GM23338 (cell line): ENCODE measurements at regions not wholly inside any gene's neighbourhood (a gene's known extent, or its start where the extent isn't known, plus 50 kb on each side); places are given as distances from the start of the nearest gene placed in this dataset.

Experiments
- ATAC-seq: fragments of 200-7000 bp; cut with Tn5 transposase; 3 replicates; pipeline ENCODE4 v1.9.1; 2020
- DNase-seq: peaks from one replicate; pipeline ENCODE4 v3.0.0-alpha.2; 2015; ENCODE audit warnings: low spot score
- H2AFZ ChIP-seq: fragments of 200-600 bp; sonication (generic); 2 replicates; pipeline ENCODE4 v1.8.0; 2016; ENCODE audit warnings: antibody characterized with exemption, mild to moderate bottlenecking, moderate library complexity
- H3F3A ChIP-seq: fragments of 200-600 bp; sonication (generic); replicated peaks from 2 replicates; pipeline ENCODE4 v1.8.0; 2017; ENCODE audit warnings: antibody characterized with exemption, mixed run types, low read depth
- H3K27ac ChIP-seq: fragments of 200-600 bp; sonication (generic); 2 replicates; pipeline ENCODE4 v1.6.1; 2016; ENCODE audit warnings: low read depth
- H3K27me3 ChIP-seq: fragments of 200-600 bp; sonication (generic); 2 replicates; pipeline ENCODE4 v1.8.0; 2016; ENCODE audit warnings: mild to moderate bottlenecking, mixed run types, moderate library complexity; ENCODE audit not compliant: insufficient read depth
- H3K36me3 ChIP-seq: fragments of 200-600 bp; sonication (generic); 2 replicates; pipeline ENCODE4 v1.8.0; 2016; ENCODE audit warnings: mild to moderate bottlenecking; ENCODE audit not compliant: insufficient read depth
- H3K4me1 ChIP-seq: fragments of 200-600 bp; sonication (generic); 2 replicates; pipeline ENCODE4 v1.8.0; 2016; ENCODE audit warnings: mild to moderate bottlenecking, moderate library complexity; ENCODE audit not compliant: insufficient read depth
- H3K4me2 ChIP-seq: fragments of 200-600 bp; sonication (generic); 2 replicates; pipeline ENCODE4 v1.7.1; 2017; ENCODE audit warnings: mixed run types
- H3K4me3 ChIP-seq: fragments of 200-600 bp; sonication (generic); 2 replicates; pipeline ENCODE4 v1.6.1; 2016; ENCODE audit warnings: mixed run types
- H3K79me2 ChIP-seq: fragments of 200-600 bp; sonication (generic); replicated peaks from 2 replicates; pipeline ENCODE4 v1.8.0; 2017; ENCODE audit warnings: mild to moderate bottlenecking; ENCODE audit not compliant: insufficient read depth
- H3K9me2 ChIP-seq: fragments of 200-600 bp; sonication (generic); 2 replicates; pipeline ENCODE4 v1.8.0; 2017; ENCODE audit not compliant: insufficient read depth
- H4K20me1 ChIP-seq: fragments of 200-600 bp; sonication (generic); replicated peaks from 2 replicates; pipeline ENCODE4 v1.8.0; 2017; ENCODE audit warnings: mild to moderate bottlenecking; ENCODE audit not compliant: insufficient read depth
- H3K27ac Mint-ChIP-seq: 2 replicates; pipeline ENCODE4 v1.8.0; 2020; ENCODE audit warnings: inconsistent platforms, mild to moderate bottlenecking, moderate library complexity, mixed read lengths
- H3K27me3 Mint-ChIP-seq: 3 replicates; pipeline ENCODE4 v1.8.0; 2022; ENCODE audit warnings: low read depth, mild to moderate bottlenecking, moderate library complexity, mixed read lengths, inconsistent platforms; ENCODE audit not compliant: insufficient read depth, poor library complexity
- H3K36me3 Mint-ChIP-seq: 3 replicates; pipeline ENCODE4 v1.8.0; 2021; ENCODE audit warnings: low read depth, mild to moderate bottlenecking, inconsistent platforms, moderate library complexity, mixed read lengths
- H3K4me1 Mint-ChIP-seq: 3 replicates; pipeline ENCODE4 v1.8.0; 2020; ENCODE audit warnings: mild to moderate bottlenecking, inconsistent platforms, mixed read lengths
- H3K4me3 Mint-ChIP-seq: 3 replicates; pipeline ENCODE4 v1.8.0; 2021; ENCODE audit warnings: moderate library complexity, mild to moderate bottlenecking, inconsistent platforms, mixed read lengths
- H3K9me3 Mint-ChIP-seq: 3 replicates; pipeline ENCODE4 v1.8.0; 2020; ENCODE audit warnings: moderate library complexity, mild to moderate bottlenecking, inconsistent platforms, mixed read lengths
- CREB1 ChIP-seq: fragments of 250-450 bp; sonication (Bioruptor Pico); IDR thresholded peaks from 2 replicates; pipeline ENCODE4 v1.5.0; 2020; ENCODE audit warnings: low read depth, mild to moderate bottlenecking, moderate library complexity
- EZH2 ChIP-seq: fragments of 200-600 bp; sonication (generic); IDR thresholded peaks from one replicate; pipeline ENCODE4 v1.8.0; 2017; ENCODE audit warnings: antibody characterized with exemption, mild to moderate bottlenecking, low read depth; ENCODE audit not compliant: unreplicated experiment
- EZH2phosphoT487 ChIP-seq: fragments of 200-600 bp; sonication (generic); IDR thresholded peaks from one replicate; pipeline ENCODE4 v1.8.1; 2018; ENCODE audit warnings: antibody characterized with exemption; ENCODE audit not compliant: unreplicated experiment
- JUNB ChIP-seq: IDR thresholded peaks from one replicate; pipeline ENCODE4 v1.6.1; 2016; ENCODE audit warnings: antibody characterized with exemption; ENCODE audit not compliant: unreplicated experiment
- NANOG ChIP-seq: IDR thresholded peaks from 2 replicates; pipeline ENCODE4 v1.6.1; 2016; ENCODE audit warnings: antibody characterized with exemption, borderline replicate concordance
- POLR2AphosphoS5 ChIP-seq: IDR thresholded peaks from 2 replicates; pipeline ENCODE4 v1.6.1; 2016; ENCODE audit warnings: antibody characterized with exemption, low read depth
- STAT1 ChIP-seq: IDR thresholded peaks from one replicate; pipeline ENCODE4 v1.6.1; 2016; ENCODE audit warnings: antibody characterized with exemption; ENCODE audit not compliant: unreplicated experiment
- ZNF114 ChIP-seq: fragments of 250-450 bp; sonication (Bioruptor Pico); IDR thresholded peaks from 2 replicates; pipeline ENCODE4 v1.5.0; 2020; ENCODE audit warnings: mild to moderate bottlenecking, moderate library complexity
- ZNF331 ChIP-seq: fragments of 250-450 bp; sonication (Bioruptor Pico); IDR thresholded peaks from 2 replicates; pipeline ENCODE4 v1.5.0; 2020; ENCODE audit warnings: low read depth, mild to moderate bottlenecking, moderate library complexity
- TF ChIP-seq, protein P1 (sequence below): fragments of 250-450 bp; sonication (Bioruptor Pico); IDR thresholded peaks from 2 replicates; pipeline ENCODE4 v1.5.0; 2020; ENCODE audit warnings: mild to moderate bottlenecking, moderate library complexity
- TF ChIP-seq, protein P2 (sequence below), 2 experiments: fragments of 200-600 bp in 1 of 2; sonication (generic) in 1 of 2; conservative IDR thresholded peaks; 2 replicates each; pipeline versions ENCODE4 v1.5.1 to v1.6.1; 2016 to 2017; ENCODE audit warnings: antibody characterized with exemption in 2 of 2, low read depth in 2 of 2, mild to moderate bottlenecking in 2 of 2, moderate library complexity in 1 of 2
- TF ChIP-seq, protein P3 (sequence below): IDR thresholded peaks from one replicate; pipeline ENCODE4 v1.6.1; 2018; ENCODE audit warnings: antibody characterized with exemption; ENCODE audit not compliant: unreplicated experiment
- TF ChIP-seq, protein P4 (sequence below): IDR thresholded peaks from 2 replicates; pipeline ENCODE4 v1.6.1; 2016; ENCODE audit warnings: antibody characterized with exemption

DNA sequence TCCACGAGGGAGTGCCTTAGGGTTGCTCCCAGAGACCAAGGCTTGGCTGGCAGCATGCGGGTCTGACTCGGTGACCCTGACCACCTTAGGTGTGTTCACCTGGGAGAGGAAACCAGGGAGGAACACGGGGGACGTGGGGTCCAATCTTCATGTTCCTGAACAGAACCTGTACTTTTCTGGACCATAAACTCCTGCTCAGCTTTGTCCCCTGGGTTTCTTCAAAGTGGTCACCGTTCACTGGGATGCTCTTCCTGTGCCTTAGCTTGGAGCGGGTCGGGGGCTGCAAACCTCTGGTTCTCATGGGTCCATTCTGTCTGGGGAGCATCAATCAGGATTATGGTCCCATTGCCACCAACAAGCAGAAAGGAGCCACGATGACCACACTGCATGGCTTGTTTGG, 333.5 kb downstream of the QKI start:
- H3K36me3 Mint-ChIP-seq = peaks cover 4% of the 10 kb centered on the region; the same call in 2 of the 3 replicates
- H3K27me3 Mint-ChIP-seq = peaks cover 1% of the 10 kb centered on the region
- no peaks in the 10 kb centered on the region for H3F3A ChIP-seq
- no peak overlapping the region for H2AFZ ChIP-seq
- H3K9me2 ChIP-seq = no peaks in the 10 kb centered on the region
- H3K4me1 Mint-ChIP-seq = peaks cover 4% of the 10 kb centered on the region; the same call in 2 of the 3 replicates
- no peak overlapping the region for H3K27ac ChIP-seq
- H3K79me2 ChIP-seq = no peaks in the 10 kb centered on the region
- H3K36me3 ChIP-seq = no peaks in the 10 kb centered on the region
- DNase-seq = no peak
- no peaks in the 10 kb centered on the region for H3K27me3 ChIP-seq
- H3K4me2 ChIP-seq = no peak overlapping the region
- H3K27ac Mint-ChIP-seq = no peak overlapping the region
- no peak for TF ChIP-seq EZH2
- TF ChIP-seq POLR2AphosphoS5 = no peak
- no peak for TF ChIP-seq JUNB
- TF ChIP-seq ZNF331 = no peak
- TF ChIP-seq, protein P1, sequence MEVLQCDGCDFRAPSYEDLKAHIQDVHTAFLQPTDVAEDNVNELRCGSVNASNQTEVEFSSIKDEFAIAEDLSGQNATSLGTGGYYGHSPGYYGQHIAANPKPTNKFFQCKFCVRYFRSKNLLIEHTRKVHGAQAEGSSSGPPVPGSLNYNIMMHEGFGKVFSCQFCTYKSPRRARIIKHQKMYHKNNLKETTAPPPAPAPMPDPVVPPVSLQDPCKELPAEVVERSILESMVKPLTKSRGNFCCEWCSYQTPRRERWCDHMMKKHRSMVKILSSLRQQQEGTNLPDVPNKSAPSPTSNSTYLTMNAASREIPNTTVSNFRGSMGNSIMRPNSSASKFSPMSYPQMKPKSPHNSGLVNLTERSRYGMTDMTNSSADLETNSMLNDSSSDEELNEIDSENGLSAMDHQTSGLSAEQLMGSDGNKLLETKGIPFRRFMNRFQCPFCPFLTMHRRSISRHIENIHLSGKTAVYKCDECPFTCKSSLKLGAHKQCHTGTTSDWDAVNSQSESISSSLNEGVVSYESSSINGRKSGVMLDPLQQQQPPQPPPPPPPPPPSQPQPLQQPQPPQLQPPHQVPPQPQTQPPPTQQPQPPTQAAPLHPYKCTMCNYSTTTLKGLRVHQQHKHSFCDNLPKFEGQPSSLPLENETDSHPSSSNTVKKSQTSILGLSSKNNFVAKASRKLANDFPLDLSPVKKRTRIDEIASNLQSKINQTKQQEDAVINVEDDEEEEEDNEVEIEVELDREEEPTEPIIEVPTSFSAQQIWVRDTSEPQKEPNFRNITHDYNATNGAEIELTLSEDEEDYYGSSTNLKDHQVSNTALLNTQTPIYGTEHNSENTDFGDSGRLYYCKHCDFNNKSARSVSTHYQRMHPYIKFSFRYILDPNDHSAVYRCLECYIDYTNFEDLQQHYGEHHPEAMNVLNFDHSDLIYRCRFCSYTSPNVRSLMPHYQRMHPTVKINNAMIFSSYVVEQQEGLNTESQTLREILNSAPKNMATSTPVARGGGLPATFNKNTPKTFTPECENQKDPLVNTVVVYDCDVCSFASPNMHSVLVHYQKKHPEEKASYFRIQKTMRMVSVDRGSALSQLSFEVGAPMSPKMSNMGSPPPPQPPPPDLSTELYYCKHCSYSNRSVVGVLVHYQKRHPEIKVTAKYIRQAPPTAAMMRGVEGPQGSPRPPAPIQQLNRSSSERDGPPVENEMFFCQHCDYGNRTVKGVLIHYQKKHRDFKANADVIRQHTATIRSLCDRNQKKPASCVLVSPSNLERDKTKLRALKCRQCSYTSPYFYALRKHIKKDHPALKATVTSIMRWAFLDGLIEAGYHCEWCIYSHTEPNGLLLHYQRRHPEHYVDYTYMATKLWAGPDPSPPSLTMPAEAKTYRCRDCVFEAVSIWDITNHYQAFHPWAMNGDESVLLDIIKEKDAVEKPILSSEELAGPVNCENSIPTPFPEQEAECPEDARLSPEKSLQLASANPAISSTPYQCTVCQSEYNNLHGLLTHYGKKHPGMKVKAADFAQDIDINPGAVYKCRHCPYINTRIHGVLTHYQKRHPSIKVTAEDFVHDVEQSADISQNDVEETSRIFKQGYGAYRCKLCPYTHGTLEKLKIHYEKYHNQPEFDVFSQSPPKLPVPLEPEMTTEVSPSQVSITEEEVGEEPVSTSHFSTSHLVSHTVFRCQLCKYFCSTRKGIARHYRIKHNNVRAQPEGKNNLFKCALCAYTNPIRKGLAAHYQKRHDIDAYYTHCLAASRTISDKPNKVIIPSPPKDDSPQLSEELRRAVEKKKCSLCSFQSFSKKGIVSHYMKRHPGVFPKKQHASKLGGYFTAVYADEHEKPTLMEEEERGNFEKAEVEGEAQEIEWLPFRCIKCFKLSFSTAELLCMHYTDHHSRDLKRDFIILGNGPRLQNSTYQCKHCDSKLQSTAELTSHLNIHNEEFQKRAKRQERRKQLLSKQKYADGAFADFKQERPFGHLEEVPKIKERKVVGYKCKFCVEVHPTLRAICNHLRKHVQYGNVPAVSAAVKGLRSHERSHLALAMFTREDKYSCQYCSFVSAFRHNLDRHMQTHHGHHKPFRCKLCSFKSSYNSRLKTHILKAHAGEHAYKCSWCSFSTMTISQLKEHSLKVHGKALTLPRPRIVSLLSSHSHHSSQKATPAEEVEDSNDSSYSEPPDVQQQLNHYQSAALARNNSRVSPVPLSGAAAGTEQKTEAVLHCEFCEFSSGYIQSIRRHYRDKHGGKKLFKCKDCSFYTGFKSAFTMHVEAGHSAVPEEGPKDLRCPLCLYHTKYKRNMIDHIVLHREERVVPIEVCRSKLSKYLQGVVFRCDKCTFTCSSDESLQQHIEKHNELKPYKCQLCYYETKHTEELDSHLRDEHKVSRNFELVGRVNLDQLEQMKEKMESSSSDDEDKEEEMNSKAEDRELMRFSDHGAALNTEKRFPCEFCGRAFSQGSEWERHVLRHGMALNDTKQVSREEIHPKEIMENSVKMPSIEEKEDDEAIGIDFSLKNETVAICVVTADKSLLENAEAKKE (CRISPR knock-in tag) = no peak
- TF ChIP-seq STAT1 = no peak
- TF ChIP-seq, protein P2, sequence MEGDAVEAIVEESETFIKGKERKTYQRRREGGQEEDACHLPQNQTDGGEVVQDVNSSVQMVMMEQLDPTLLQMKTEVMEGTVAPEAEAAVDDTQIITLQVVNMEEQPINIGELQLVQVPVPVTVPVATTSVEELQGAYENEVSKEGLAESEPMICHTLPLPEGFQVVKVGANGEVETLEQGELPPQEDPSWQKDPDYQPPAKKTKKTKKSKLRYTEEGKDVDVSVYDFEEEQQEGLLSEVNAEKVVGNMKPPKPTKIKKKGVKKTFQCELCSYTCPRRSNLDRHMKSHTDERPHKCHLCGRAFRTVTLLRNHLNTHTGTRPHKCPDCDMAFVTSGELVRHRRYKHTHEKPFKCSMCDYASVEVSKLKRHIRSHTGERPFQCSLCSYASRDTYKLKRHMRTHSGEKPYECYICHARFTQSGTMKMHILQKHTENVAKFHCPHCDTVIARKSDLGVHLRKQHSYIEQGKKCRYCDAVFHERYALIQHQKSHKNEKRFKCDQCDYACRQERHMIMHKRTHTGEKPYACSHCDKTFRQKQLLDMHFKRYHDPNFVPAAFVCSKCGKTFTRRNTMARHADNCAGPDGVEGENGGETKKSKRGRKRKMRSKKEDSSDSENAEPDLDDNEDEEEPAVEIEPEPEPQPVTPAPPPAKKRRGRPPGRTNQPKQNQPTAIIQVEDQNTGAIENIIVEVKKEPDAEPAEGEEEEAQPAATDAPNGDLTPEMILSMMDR (conservative IDR thresholded peaks at IDR 0.05; ENCODE audit: low read depth in 2 of 2) = no peak
- TF ChIP-seq ZNF114 (CRISPR knock-in tag) = no peak
- no peak for TF ChIP-seq CREB1
- TF ChIP-seq EZH2phosphoT487 = no peak
- TF ChIP-seq, protein P3, sequence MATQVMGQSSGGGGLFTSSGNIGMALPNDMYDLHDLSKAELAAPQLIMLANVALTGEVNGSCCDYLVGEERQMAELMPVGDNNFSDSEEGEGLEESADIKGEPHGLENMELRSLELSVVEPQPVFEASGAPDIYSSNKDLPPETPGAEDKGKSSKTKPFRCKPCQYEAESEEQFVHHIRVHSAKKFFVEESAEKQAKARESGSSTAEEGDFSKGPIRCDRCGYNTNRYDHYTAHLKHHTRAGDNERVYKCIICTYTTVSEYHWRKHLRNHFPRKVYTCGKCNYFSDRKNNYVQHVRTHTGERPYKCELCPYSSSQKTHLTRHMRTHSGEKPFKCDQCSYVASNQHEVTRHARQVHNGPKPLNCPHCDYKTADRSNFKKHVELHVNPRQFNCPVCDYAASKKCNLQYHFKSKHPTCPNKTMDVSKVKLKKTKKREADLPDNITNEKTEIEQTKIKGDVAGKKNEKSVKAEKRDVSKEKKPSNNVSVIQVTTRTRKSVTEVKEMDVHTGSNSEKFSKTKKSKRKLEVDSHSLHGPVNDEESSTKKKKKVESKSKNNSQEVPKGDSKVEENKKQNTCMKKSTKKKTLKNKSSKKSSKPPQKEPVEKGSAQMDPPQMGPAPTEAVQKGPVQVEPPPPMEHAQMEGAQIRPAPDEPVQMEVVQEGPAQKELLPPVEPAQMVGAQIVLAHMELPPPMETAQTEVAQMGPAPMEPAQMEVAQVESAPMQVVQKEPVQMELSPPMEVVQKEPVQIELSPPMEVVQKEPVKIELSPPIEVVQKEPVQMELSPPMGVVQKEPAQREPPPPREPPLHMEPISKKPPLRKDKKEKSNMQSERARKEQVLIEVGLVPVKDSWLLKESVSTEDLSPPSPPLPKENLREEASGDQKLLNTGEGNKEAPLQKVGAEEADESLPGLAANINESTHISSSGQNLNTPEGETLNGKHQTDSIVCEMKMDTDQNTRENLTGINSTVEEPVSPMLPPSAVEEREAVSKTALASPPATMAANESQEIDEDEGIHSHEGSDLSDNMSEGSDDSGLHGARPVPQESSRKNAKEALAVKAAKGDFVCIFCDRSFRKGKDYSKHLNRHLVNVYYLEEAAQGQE = no peak
- TF ChIP-seq, protein P4, sequence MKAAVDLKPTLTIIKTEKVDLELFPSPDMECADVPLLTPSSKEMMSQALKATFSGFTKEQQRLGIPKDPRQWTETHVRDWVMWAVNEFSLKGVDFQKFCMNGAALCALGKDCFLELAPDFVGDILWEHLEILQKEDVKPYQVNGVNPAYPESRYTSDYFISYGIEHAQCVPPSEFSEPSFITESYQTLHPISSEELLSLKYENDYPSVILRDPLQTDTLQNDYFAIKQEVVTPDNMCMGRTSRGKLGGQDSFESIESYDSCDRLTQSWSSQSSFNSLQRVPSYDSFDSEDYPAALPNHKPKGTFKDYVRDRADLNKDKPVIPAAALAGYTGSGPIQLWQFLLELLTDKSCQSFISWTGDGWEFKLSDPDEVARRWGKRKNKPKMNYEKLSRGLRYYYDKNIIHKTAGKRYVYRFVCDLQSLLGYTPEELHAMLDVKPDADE = no peak
- TF ChIP-seq NANOG = no peak
- no peak for ATAC-seq
- H3K4me1 ChIP-seq = no peaks in the 10 kb centered on the region
- H4K20me1 ChIP-seq = no peaks in the 10 kb centered on the region
- H3K4me3 Mint-ChIP-seq = no peak overlapping the region
- H3K4me3 ChIP-seq = no peak overlapping the region
- H3K9me3 Mint-ChIP-seq = peaks cover 4% of the 10 kb centered on the region; the same call in 1 of the 3 replicates
